ENCODE measurements at regions not wholly inside any gene's neighbourhood (a gene's known extent, or its start where the extent isn't known, plus 50 kb on each side); places are given as distances from the start of the nearest gene placed in this dataset.

DNA sequence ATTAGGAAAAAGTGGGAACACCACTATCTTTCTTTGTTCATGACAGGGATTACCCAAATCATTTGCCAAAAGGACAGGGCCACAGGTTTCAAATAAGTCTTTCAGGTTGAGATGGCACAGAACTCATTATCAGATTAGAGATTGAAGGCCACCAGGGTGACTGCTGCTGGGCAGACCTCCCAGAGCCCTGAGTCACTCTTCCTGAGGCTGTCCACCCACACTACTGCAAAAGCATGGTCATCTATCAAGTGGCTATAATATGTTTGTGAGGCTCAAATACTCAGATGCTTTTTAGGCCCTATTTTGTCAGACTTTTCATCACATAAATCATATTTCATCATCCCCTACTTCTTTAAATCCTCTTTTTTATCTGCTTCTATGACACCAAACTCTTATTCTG, 155.3 kb upstream of the CCDC196 start:
- TF ChIP-seq, protein P1, sequence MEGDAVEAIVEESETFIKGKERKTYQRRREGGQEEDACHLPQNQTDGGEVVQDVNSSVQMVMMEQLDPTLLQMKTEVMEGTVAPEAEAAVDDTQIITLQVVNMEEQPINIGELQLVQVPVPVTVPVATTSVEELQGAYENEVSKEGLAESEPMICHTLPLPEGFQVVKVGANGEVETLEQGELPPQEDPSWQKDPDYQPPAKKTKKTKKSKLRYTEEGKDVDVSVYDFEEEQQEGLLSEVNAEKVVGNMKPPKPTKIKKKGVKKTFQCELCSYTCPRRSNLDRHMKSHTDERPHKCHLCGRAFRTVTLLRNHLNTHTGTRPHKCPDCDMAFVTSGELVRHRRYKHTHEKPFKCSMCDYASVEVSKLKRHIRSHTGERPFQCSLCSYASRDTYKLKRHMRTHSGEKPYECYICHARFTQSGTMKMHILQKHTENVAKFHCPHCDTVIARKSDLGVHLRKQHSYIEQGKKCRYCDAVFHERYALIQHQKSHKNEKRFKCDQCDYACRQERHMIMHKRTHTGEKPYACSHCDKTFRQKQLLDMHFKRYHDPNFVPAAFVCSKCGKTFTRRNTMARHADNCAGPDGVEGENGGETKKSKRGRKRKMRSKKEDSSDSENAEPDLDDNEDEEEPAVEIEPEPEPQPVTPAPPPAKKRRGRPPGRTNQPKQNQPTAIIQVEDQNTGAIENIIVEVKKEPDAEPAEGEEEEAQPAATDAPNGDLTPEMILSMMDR (conservative IDR thresholded peaks at IDR 0.05; ENCODE audit: low read depth in 2 of 2), result no peak
- TF ChIP-seq ZNF331 (CRISPR knock-in tag; IDR thresholded peaks at IDR 0.05; ENCODE audit: low read depth), result no peak
- TF ChIP-seq, protein P2, sequence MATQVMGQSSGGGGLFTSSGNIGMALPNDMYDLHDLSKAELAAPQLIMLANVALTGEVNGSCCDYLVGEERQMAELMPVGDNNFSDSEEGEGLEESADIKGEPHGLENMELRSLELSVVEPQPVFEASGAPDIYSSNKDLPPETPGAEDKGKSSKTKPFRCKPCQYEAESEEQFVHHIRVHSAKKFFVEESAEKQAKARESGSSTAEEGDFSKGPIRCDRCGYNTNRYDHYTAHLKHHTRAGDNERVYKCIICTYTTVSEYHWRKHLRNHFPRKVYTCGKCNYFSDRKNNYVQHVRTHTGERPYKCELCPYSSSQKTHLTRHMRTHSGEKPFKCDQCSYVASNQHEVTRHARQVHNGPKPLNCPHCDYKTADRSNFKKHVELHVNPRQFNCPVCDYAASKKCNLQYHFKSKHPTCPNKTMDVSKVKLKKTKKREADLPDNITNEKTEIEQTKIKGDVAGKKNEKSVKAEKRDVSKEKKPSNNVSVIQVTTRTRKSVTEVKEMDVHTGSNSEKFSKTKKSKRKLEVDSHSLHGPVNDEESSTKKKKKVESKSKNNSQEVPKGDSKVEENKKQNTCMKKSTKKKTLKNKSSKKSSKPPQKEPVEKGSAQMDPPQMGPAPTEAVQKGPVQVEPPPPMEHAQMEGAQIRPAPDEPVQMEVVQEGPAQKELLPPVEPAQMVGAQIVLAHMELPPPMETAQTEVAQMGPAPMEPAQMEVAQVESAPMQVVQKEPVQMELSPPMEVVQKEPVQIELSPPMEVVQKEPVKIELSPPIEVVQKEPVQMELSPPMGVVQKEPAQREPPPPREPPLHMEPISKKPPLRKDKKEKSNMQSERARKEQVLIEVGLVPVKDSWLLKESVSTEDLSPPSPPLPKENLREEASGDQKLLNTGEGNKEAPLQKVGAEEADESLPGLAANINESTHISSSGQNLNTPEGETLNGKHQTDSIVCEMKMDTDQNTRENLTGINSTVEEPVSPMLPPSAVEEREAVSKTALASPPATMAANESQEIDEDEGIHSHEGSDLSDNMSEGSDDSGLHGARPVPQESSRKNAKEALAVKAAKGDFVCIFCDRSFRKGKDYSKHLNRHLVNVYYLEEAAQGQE (IDR thresholded peaks at IDR 0.05; ENCODE audit: unreplicated experiment), result no peak
- no peak for TF ChIP-seq EZH2phosphoT487 (IDR thresholded peaks at IDR 0.05; ENCODE audit: unreplicated experiment)
- no peak for TF ChIP-seq POLR2AphosphoS5 (IDR thresholded peaks at IDR 0.05; ENCODE audit: low read depth)
- TF ChIP-seq, protein P3, sequence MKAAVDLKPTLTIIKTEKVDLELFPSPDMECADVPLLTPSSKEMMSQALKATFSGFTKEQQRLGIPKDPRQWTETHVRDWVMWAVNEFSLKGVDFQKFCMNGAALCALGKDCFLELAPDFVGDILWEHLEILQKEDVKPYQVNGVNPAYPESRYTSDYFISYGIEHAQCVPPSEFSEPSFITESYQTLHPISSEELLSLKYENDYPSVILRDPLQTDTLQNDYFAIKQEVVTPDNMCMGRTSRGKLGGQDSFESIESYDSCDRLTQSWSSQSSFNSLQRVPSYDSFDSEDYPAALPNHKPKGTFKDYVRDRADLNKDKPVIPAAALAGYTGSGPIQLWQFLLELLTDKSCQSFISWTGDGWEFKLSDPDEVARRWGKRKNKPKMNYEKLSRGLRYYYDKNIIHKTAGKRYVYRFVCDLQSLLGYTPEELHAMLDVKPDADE (IDR thresholded peaks at IDR 0.05), result no peak
